Upper lobe of right lung (tissue), 1 donor: ENCODE measurements at regions not wholly inside any gene's neighbourhood (a gene's known extent, or its start where the extent isn't known, plus 50 kb on each side); places are given as distances from the start of the nearest gene placed in this dataset.

Experiments used
- ATAC-seq: fragments of 200-7000 bp; cut with Tn5 transposase; one replicate; pipeline ENCODE4 v1.9.1; 2020; ENCODE audit warnings: mild to moderate bottlenecking, moderate library complexity
- DNase-seq: peaks from one replicate; pipeline ENCODE4 v3.0.0-alpha.2; 2020
- H3K27ac ChIP-seq: fragments of 200-600 bp; one replicate; pipeline ENCODE4 v1.8.0; 2022
- H3K27me3 ChIP-seq: fragments of 200-600 bp; one replicate; pipeline ENCODE4 v1.8.0; 2022; ENCODE audit warnings: mild to moderate bottlenecking
- H3K36me3 ChIP-seq: fragments of 200-600 bp; one replicate; pipeline ENCODE4 v1.8.0; 2022
- H3K4me1 ChIP-seq: fragments of 200-600 bp; one replicate; pipeline ENCODE4 v1.8.0; 2022
- H3K4me3 ChIP-seq: fragments of 200-600 bp; one replicate; pipeline ENCODE4 v1.8.0; 2022; ENCODE audit warnings: mild to moderate bottlenecking
- H3K9me3 ChIP-seq: fragments of 200-600 bp; one replicate; pipeline ENCODE4 v1.8.0; 2022
- CTCF ChIP-seq: fragments of 200-600 bp; IDR thresholded peaks from one replicate; pipeline ENCODE4 v1.8.0; 2022; ENCODE audit warnings: antibody characterized with exemption
- intact Hi-C: fragments of 100-400 bp; cut with DNase I; formaldehyde crosslinking; loops from one replicate; pipeline ENCODE4 v1.11.0; 2022
- donor health status: DM: no; HTN: yes; CAD: no; lungs with severe emphysema.

- Histone ChIP-seq H3K27ac (no peak overlapping the region), H3K36me3 (no peaks in the 10 kb centered on the region), H3K9me3 (no peaks in the 10 kb centered on the region), H3K27me3 (no peaks in the 10 kb centered on the region), H3K4me3 (no peak overlapping the region), H3K4me1 (peaks cover 7% of the 10 kb centered on the region)
- no peak for TF ChIP-seq CTCF
- intact Hi-C loops: no loop called here
- ATAC-seq (no peak), DNase-seq (no peak)
These were observed 234.1 kb downstream of the OPA1 start for GRCh38 chr3:193827040-193827669.

- no peak for DNase-seq
- peaks cover 7% of the 10 kb centered on the region for H3K4me1 ChIP-seq
- ATAC-seq: no peak
- no peaks in the 10 kb centered on the region for H3K9me3 ChIP-seq
- intact Hi-C loops: no loop called here
- no peaks in the 10 kb centered on the region for H3K27me3 ChIP-seq
- H3K36me3 ChIP-seq: no peaks in the 10 kb centered on the region
- no peak overlapping the region for H3K27ac ChIP-seq
- TF ChIP-seq CTCF: no peak
- no peak overlapping the region for H3K4me3 ChIP-seq
These were observed 234.9 kb downstream of the OPA1 start for GRCh38 chr3:193827871-193828270.

- ATAC-seq: no peak
- no peak overlapping the region for H3K27ac ChIP-seq
- intact Hi-C loops: no loop called here
- H3K4me3 ChIP-seq: no peak overlapping the region
- H3K27me3 ChIP-seq: no peaks in the 10 kb centered on the region
- H3K36me3 ChIP-seq: no peaks in the 10 kb centered on the region
- peaks cover 7% of the 10 kb centered on the region for H3K4me1 ChIP-seq
- no peak for DNase-seq
- no peak for TF ChIP-seq CTCF
- H3K9me3 ChIP-seq: no peaks in the 10 kb centered on the region
These were observed 235.5 kb downstream of the OPA1 start for GRCh38 chr3:193828477-193828876.

GRCh38 chr3:193829781-193830180 lies 236.8 kb downstream of the OPA1 start:
- DNase-seq: no peak
- intact Hi-C loops: no loop called here
- no peaks in the 10 kb centered on the region for H3K36me3 ChIP-seq
- no peaks in the 10 kb centered on the region for H3K27me3 ChIP-seq
- H3K4me1 ChIP-seq: peaks cover 7% of the 10 kb centered on the region
- ATAC-seq: peak; percentile 73
- TF ChIP-seq CTCF: no peak
- no peak overlapping the region for H3K27ac ChIP-seq
- no peak overlapping the region for H3K4me3 ChIP-seq
- no peaks in the 10 kb centered on the region for H3K9me3 ChIP-seq

GRCh38 chr3:193830791-193831191 lies 237.8 kb downstream of the OPA1 start:
- no peaks in the 10 kb centered on the region for H3K36me3 ChIP-seq
- H3K27me3 ChIP-seq: no peaks in the 10 kb centered on the region
- peaks cover 7% of the 10 kb centered on the region for H3K4me1 ChIP-seq
- intact Hi-C loops: no loop called here
- no peak for TF ChIP-seq CTCF
- no peak for ATAC-seq
- H3K4me3 ChIP-seq: no peak overlapping the region
- no peaks in the 10 kb centered on the region for H3K9me3 ChIP-seq
- no peak for DNase-seq
- no peak overlapping the region for H3K27ac ChIP-seq
